ENCODE measurements at regions not wholly inside any gene's neighbourhood (a gene's known extent, or its start where the extent isn't known, plus 50 kb on each side); places are given as distances from the start of the nearest gene placed in this dataset.

GRCh38 chr2:195168369-195168768 lies 488.7 kb upstream of the SLC39A10 start:
- no peak for TF ChIP-seq YY1 (IDR thresholded peaks at IDR 0.05; ENCODE audit: low read depth)
- TF ChIP-seq SMC3 (IDR thresholded peaks at IDR 0.05; ENCODE audit: low read depth, low read length), result no peak
- TF ChIP-seq CTCF (IDR thresholded peaks at IDR 0.05), result no peak
- TF ChIP-seq, protein P1, sequence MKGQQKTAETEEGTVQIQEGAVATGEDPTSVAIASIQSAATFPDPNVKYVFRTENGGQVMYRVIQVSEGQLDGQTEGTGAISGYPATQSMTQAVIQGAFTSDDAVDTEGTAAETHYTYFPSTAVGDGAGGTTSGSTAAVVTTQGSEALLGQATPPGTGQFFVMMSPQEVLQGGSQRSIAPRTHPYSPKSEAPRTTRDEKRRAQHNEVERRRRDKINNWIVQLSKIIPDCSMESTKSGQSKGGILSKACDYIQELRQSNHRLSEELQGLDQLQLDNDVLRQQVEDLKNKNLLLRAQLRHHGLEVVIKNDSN (IDR thresholded peaks at IDR 0.05; ENCODE audit: borderline replicate concordance, low read depth), result no peak
- TF ChIP-seq, protein P2, sequence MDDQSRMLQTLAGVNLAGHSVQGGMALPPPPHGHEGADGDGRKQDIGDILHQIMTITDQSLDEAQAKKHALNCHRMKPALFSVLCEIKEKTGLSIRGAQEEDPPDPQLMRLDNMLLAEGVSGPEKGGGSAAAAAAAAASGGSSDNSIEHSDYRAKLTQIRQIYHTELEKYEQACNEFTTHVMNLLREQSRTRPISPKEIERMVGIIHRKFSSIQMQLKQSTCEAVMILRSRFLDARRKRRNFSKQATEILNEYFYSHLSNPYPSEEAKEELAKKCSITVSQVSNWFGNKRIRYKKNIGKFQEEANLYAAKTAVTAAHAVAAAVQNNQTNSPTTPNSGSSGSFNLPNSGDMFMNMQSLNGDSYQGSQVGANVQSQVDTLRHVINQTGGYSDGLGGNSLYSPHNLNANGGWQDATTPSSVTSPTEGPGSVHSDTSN (IDR thresholded peaks at IDR 0.05), result no peak
- no peak for TF ChIP-seq POLR2AphosphoS5 (IDR thresholded peaks at IDR 0.05; ENCODE audit: low read depth, low read length)
- no peak for TF ChIP-seq SIN3A (IDR thresholded peaks at IDR 0.05; ENCODE audit: borderline replicate concordance, low read depth, low read length)
- TF ChIP-seq RFX5 (IDR thresholded peaks at IDR 0.05; ENCODE audit: low read length), result no peak
- TF ChIP-seq FOXJ3 (CRISPR knock-in tag; IDR thresholded peaks at IDR 0.05), result no peak
